Mammary epithelial cell (primary cell): ENCODE measurements at regions not wholly inside any gene's neighbourhood (a gene's known extent, or its start where the extent isn't known, plus 50 kb on each side); places are given as distances from the start of the nearest gene placed in this dataset.

Source experiments
- CTCF ChIP-seq, 2 donors: IDR thresholded peaks in 1 of 2; conservative IDR thresholded peaks in 1 of 2; 2 replicates each; pipeline ENCODE4 v1.5.1; 2011 to 2012; ENCODE audit warnings: inconsistent platforms in 2 of 2, low read length in 2 of 2, mild to moderate bottlenecking in 2 of 2, control low read depth in 1 of 2, low read depth in 1 of 2; ENCODE audit not compliant: insufficient read depth in 1 of 2; ENCODE audit errors: extremely low read depth in 1 of 2
- EZH2 ChIP-seq: IDR thresholded peaks from 2 replicates; pipeline ENCODE4 v1.6.1; 2012; ENCODE audit warnings: low read length, inconsistent platforms, borderline replicate concordance

DNA sequence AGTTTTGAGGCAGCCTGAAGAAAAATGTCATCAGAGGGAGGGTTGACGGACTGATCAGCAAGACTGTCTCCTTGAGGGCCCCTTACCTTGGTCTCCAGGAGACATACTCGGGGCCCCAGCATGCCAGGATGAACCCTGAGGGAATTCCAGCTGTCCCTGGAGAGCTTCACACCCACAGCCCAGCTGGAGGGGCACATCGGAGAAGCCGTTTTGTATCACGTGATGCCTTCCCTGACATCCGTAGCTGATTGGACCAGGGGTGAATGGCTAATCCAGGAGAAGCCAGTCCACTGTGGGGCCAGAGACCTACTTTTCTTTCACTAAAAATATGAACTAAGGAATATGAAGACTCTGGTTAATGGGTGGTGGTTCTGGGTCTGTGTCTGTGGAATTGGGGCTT lies 86.0 kb upstream of the TP53I11 start:
- TF ChIP-seq EZH2 (no peak), CTCF (conservative IDR thresholded peaks at IDR 0.05 in 1 of 2, IDR thresholded peaks at IDR 0.05 in 1 of 2; ENCODE audit: extremely low read depth in 1 of 2, insufficient read depth in 1 of 2, low read depth in 1 of 2, low read length in 2 of 2) (no peak)
